SW 1271 (cell line): ENCODE measurements at regions not wholly inside any gene's neighbourhood (a gene's known extent, or its start where the extent isn't known, plus 50 kb on each side); places are given as distances from the start of the nearest gene placed in this dataset.

ENCODE experiments used
- DNase-seq, 2 experiments: peaks; one replicate each; lab custom pipeline; 2025; lab: John Stamatoyannopoulos, UW

DNA sequence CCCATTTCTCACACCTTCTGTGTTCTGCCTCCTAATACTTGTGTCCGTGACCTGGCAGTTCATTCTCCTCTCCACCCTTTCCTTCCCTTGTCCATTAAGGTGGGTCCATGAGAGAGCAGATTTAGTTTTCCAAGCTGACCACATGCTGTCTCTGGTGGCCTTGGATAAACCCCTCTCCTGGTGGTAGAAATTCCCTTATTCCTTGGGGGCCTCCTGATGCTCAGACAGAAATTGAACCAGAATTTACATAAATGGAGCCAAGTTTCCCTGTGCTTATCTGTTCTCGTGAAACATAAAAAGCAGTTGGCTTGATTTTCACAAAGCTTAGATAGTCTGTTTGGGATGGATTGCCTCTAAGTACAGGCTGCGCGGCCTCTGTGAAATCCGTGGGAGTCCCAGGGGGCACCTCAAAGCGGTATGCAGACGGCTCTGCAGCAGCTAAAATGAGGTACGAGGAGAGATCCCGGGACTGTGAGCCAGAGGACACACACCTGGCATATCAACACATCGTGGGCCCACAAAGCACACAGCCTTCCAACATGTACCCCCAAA is 101.0 kb upstream of the NMNAT3 start:
- no peak for DNase-seq

DNA sequence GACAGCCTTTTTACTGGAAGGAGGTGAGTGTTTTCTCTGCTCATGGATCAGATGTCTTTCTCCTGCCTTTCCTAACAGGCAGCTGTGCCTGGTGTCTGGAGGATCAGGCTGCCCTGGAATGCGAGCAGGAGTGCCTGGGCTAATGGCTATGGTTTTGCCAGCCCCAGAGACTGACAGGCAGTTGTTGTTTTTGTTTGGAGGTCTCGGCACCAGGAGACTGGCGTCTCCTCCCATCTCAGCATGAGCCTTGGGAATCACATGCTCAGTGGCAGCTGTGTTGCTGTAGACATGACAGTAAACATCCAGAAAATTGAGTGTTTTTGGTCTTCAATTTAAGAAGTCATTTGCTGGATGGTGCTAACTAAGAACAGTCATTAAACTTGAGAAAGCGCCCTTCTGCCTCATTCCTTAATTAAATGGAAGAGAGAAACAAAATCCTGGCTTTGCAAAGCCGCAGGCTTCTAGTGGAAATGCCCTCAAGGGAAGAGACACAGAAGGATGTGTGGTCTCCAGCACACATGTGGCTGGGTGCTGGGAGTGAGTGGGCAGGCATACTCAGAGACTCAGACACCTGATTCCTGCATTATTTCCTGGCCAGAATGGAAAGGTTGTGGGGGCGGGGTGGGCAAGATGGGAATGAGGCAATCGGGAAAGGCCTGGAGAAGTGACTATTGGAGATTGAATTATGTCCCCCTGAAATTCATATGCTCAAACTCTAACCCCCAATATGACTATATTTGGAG is 97.0 kb upstream of the NMNAT3 start:
- no peak for DNase-seq

DNA sequence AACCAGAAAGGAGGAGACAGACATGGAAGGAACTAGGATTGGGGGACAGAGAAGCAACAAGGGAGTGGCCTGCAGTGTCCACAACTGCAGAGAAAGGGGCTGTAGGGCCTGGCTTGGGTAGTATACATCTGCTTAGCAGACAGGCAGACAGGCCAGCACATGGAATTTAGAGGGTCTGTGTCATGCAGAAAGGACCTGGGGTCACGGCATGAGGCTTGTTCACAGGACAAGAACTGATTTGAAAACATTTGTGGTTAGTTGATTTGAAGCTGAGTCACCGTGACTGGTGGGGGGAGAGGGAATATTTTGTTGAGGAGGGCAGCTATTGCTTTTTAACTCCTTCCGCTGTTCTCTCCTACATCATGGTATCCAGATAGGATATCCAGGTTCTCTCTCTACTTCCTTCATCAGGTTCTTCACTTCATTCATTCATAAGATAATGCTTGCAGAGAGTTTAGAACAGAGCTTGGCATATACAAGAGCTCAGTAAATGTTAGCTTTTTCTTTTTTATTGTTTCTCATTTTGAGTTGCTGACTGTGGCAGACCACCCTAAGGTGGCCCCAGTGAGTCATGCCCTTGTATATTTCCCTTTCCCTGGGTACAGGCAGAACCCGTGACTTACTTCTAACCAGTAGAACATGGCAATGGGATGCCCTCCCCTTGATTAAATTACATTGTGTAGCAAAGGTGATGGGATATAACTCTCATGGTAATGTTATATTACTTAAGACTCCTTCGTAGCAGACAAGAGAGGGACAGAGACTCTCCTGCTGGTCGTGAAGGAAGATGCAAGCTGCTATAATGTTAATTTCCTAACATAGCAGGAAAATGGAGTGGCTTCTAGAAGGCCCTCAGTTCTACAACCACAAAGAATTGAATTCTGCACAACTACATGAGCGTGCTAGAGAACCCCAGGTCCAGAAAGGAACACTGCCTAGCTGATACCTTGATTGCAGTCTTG is 95.0 kb upstream of the NMNAT3 start:
- peak in 1 of 2 experiments; percentile 10 for DNase-seq

DNA sequence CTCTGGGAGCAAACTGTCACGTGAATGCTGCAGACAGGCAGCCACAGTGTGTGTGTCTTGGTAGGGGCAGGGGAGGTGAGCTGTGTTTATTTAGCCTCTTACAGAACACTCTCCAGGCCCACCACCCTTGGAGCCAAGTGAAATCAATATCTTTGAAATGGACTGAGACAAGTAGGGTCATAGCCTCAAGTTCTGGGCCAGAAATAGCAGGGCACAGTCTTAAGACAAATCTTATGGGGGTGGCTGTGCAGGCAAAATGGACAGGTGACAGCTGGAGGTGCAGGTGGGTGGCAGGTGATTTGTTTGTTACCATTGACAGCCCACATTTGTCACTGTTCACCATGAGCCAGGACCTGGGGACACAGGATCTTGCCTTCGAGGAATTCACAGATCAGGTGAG is 93.6 kb upstream of the NMNAT3 start:
- no peak for DNase-seq

DNA sequence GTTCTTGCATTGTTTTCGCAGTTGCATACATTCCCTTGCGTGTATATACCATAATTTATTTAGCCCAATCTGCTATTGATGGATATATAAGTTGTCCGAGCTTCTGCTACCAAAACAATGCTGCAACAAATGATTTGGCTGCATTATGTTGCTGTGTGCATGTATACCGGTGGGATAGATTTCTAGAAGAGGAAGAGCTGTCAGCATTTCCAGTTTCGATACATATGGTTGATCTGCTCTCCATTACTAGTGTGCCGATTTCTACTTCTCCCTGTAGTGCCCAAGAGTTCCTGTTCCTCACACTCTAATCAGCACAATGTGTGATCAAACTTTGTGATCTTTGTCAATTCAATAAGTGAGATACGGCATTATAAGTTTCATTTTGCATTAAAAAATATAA is 92.8 kb upstream of the NMNAT3 start:
- no peak for DNase-seq

DNA sequence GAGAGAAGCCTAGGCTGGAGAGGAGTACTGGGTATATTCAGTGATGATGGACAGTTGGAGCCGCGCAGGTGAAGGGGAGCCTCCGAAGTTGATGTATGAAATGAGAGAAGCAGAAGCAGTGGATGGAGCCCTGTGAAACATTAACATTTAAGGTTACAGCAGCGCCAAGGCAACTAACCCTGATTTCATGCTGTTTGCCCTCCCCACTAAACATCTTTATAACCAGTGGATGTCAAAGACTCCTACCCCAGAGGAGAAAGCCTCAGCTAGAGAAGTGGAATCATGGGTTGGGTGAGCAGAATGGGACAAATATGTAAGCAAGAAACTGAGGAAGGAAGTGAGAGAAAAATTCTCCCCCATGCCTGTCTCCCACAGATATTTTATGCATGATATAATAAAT is 92.0 kb upstream of the NMNAT3 start:
- no peak for DNase-seq

DNA sequence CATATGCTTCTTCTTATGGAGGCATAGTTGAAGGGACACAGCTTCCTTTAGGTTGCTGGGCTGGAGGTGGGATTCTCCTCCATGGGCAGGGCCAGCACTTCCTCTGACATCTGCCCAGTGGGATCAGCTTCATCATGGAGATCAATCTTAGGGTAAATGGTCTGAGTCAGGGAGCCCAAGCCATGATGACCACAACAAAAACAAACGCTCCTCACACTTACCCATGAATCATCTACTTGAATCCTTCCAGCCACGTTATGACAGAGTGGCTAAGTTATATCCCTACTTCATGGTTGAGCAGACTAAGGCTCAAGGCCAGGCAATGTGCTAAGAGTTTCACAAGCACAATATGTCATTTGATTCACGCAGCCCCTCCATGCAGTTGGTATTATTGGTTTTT is 87.2 kb upstream of the NMNAT3 start:
- DNase-seq, result no peak

DNA sequence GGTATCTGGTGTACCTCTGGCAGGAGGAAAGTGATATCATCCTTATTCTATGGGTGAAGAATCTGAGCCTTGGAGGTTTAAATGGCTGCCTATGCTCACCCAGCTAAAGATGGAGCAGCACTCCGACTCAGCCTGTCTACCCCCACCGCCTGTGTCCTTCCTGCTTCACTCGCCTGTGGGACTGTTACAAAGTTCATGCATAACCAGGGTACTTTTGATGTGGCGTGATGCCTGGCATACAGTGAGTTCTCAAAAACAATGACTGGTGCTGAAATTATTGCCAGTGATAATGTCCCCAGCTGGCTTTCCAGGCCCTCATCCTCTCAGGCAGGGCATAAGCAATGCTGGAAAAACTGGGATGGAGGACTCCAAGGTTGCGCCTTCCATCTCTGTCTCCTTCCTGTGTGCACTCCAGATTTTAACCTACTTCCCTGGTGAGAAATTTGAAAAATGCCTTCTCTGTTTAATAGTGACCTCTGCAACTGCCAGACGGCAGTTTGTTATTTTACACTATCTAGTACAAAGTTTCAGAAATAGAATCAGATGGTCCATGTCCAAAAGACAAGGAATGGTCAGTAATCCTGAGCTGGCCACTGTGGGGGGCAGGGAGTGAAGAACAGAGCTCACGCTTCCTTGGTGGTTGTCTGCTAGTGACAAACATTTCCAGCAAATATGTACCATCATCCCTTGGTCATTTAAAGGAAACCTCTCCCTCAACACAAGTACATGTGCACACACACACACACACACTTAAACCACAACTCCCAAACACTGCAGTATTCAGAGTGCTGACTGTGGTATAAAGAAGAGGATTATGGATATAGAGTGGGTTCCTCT is 86.5 kb upstream of the NMNAT3 start:
- DNase-seq, result no peak

DNA sequence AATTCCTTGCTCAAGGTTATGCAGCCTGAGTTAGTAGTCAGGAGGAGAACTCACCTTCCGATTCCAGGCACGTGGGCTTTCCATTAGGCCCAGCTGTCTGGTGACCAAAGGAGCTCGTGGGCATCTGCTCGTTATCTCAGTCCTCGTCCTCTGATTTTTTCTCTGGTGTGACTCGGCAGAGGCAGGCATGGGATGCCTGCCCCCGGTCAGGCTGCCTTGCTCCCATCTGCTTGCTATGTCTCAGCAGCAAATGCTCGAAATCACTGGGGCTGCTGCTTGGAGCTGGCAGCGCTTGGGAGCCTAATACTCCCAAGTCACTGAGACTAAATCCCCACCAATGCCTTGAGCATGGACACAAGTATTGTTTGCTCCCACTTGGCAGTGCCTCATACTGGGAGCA is 84.5 kb upstream of the NMNAT3 start:
- DNase-seq, result no peak

DNA sequence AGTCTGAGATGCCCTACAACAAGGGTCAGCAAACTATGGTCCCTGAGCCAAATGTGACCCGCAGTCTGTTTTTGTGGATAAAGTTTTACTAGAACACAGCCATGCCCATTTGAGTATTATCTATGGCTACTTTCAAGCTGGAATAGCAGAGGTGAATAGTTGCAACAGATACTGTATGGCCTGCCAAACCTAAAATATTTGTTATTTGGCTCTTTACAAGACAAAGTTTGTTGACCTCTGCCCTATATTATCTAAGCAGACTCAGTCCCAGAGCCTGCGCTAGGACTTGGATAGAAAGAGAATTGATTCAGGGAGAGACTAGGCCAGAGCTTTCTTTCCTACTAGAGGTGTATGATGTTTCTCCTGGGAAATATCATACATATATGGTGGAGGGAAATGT is 81.7 kb upstream of the NMNAT3 start:
- DNase-seq, result no peak

DNA sequence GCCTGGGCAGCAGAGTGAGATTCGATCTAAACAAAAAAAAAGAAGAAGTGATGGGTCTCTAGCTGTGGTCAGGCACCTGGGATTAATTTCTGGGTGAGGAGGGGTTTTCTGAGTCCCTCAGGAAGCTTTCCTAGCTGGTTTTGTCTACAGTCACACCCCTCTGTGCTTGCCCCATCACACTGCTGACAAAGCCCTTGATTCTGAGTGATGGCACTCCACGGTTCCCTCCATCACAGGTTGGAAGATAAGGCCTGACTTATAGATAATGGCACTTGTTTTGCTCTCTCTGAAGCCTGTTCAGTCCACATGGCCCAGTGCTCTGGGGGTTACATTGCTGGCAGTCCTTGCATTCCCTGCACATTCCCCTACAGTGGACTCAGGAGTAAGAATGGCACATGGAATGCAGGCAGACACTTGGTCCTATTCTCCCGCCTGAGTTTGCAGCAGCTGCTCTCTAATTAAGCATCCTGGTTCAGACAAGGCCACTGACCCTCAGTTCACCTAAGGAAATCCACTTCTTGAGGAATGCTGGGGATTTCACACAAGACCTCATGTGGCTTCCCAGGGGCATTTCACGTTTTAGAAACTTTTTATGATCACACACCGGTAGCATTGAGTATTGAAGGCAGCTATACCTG is 81.0 kb upstream of the NMNAT3 start:
- peak in 1 of 2 experiments; percentile 26 for DNase-seq

DNA sequence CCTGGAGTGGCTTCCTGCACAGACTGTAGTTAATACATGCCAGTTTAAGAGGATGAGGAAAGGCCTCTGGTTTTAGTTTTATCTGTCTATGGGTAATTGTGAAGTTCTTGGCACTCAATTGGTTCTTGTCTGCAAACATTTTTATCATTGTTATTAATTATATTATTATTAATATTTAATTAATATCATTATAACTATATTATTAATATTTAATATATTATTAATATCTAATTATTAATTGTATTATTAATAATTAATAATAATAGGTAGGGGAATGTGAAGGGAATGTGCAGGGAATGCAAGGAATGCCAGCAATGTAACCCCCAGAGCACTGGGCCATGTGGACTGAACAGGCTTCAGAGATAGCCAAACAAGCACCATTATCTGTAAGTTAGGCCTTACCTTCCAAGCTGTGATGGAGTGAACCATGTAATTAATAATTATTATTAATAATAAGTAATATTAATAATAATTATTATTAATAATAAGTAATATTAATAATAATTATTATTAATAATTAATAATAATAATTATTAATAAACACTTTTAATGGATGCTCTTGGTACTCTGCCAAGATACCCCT is 79.8 kb upstream of the NMNAT3 start:
- DNase-seq, result no peak

DNA sequence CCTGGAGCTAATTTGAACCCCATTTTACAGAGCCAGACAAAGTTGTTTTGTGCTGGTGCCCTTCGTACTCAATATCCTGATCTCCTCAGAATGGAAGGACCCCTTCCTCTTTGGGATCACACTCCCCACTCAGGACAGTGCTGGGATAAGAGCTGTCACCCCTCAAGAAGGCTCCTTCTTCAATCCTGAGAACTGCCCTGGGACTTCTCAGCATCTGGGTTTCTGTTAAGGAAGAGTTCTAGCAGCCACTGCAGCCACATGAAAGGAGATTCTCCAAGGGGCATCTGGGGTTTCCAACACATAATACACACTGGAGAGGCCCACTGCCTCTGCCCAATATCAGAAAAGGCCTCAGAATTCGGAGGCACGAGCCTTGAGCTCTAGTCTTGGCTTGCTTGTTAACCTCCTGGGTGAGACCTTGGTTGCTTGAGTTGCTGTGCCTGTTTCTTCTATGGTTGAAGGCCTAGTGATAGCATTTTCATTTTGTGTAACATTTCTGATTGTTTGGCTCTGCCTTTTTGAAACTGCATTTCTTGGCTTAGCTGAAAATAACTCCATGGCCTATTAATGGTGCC is 78.8 kb upstream of the NMNAT3 start:
- no peak for DNase-seq

DNA sequence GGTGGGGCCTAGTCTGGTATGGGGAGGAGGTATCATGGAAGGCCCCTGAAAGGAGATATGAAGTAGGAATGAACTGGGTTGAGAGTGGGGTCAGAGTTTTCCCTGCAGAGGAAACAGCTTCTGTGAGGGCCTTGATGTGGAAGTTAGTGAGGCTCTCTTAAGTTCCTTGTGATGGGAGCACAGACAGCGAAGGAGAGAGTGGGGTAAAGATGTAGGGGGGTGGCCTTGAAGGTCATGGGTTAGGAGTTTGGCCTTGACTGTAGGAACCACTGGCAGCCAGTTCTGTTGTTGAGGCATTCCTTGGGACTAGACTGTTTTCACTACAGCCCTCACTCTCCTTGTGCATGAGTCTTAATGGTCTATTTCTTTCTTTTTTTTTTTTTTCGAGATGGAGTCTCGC is 77.8 kb upstream of the NMNAT3 start:
- no peak for DNase-seq

DNA sequence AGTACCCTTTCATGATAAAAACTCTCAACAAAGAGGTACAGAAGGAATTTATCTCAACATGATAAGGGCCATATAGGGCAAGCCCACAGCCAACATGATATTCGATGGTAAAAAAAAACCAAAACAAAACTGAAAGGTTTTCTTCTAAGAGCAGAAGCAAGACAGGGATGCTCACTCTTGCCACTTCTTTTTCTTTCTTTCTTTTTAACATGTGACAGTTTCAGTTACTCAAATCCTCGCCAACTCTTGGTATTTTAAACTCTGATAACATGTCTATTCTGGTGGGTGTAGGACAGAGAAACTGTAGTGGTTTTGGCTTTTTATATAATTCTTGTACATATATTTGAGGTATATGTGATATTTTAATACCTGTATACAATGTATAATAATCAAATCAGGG is 74.0 kb upstream of the NMNAT3 start:
- DNase-seq, result no peak

DNA sequence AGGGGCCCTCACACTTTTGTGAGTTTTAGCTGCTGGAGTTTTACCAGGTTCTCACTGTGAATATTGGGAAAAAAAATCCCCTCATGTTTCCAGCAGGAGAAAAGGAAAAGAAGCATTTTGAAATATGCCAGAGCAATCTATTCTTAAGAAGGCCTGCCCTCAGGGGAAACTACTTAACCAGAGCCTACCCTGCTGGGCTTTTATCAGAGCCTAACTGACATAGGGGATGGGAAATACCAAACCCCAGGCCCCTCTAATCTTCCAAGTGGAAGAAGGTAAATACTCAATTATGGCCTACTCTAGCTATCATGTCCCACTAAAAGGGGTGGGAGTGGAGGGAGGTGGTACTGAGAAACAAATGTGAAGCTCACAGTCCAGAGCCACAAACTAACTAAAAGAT is 68.7 kb upstream of the NMNAT3 start:
- no peak for DNase-seq

DNA sequence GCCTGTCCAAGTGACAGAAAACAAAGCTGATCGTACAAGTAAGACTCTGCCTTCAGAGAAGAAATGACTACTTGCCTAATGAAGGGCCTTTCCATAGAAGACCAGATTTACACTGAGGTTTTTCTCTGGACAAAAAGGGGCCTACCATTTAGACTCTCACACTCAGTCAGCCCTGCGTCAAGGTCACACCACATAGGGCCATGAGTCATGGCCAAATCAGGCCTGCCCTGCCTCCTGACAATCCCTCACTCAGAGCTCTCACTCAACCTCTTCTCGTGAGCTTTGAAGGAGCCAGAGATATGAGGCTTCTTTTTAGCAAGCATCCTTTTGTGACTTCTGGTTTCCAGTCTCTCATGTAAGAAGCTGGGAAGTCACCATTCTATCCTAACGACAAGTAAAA is 68.1 kb upstream of the NMNAT3 start:
- no peak for DNase-seq

DNA sequence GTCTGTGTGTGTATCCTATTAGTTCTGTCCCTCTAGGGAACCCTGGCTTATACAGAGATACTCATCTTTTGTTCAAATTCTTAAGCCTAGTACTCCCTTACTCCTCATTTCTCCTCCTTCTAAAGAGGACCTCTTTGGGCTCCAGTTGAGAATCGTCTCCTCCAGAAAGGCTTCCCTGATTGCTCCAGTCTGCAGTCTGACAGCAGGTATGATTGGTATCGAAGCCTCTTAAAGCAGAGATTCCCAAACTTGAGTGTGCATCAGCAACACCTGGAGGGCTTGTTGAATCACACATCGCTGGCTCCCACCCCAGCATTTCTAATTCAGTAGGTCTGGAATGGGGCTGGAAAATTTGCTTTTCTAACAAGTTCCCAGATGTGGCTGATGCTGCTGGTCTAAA is 60.9 kb upstream of the NMNAT3 start:
- no peak for DNase-seq

DNA sequence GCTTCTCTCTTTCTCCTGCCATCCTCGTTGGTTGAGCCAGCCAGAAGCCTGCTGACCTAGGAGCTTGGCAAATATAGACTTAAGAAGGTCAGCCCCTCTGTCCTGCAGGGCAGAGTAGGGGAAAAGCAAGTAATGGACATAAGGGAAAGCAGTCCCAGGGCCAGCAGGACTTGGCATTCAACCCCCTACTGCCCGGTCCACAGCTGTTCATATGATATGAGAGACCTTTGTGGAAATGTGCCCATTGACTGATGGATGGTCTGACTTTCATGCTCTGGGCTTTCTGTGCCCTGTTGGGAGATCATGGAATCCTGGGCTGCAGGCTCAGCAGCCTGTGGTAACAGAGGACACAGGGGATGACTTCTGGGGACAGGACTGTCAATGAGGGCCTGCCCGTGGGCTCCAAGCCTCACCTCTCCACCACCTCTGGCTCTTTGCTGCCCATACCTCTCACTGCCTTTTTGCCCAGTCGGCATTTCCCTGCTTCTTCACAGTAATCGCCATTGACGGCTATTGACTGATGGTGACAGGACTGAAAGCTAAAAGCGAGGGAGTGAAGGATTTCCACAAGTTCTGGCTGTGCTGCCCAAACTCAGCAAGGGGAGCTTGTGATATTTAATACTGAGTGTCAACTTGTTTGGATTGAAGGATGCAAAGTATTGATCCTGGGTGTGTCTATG is 60.0 kb upstream of the NMNAT3 start:
- no peak for DNase-seq

DNA sequence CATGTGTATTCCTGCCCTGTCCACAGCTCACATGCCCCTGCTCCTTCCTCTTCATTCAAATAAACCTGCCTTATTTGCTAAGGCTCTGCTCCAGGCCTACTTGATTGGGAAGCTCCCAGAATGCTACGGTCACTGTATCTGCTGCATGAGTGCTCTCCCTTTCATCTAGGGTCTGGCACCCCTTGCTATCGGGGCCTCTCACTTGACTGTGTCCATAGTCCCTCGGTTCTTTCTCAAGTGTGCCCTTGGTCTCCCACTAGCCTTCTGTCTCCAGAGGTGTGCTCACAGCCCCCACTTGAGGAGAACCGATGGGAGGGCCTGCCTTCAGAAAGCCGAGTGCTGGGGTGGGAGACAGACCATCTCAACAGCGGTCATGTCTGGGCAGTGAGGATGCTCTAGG is 57.4 kb upstream of the NMNAT3 start:
- no peak for DNase-seq
